ENCODE measurements at regions not wholly inside any gene's neighbourhood (a gene's known extent, or its start where the extent isn't known, plus 50 kb on each side); places are given as distances from the start of the nearest gene placed in this dataset.

DNA sequence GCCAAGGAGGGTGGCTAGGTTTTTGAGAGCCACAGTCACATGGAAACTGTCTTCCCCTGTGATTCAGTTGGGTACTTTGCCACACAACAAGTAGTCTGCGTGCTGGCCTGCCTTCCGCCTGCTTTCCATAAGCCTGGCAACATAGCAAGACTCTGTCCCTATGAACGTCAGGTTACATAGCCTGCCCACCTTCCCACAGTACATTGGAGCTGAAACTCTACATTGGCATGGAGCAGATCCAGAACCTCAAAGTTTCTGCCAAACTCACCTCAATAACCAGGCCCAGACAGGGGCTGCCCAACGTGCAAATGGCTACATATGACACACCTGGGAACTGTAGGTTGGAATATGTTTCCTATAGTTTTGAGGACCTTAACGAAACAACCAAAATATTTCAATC lies 140.6 kb upstream of the PRICKLE2 start:
- TF ChIP-seq, protein P1, sequence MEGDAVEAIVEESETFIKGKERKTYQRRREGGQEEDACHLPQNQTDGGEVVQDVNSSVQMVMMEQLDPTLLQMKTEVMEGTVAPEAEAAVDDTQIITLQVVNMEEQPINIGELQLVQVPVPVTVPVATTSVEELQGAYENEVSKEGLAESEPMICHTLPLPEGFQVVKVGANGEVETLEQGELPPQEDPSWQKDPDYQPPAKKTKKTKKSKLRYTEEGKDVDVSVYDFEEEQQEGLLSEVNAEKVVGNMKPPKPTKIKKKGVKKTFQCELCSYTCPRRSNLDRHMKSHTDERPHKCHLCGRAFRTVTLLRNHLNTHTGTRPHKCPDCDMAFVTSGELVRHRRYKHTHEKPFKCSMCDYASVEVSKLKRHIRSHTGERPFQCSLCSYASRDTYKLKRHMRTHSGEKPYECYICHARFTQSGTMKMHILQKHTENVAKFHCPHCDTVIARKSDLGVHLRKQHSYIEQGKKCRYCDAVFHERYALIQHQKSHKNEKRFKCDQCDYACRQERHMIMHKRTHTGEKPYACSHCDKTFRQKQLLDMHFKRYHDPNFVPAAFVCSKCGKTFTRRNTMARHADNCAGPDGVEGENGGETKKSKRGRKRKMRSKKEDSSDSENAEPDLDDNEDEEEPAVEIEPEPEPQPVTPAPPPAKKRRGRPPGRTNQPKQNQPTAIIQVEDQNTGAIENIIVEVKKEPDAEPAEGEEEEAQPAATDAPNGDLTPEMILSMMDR (IDR thresholded peaks at IDR 0.05), result no peak
- no peak for TF ChIP-seq POLR2A (IDR thresholded peaks at IDR 0.05)
- no peak for TF ChIP-seq EP300 (IDR thresholded peaks at IDR 0.05)

Data from tibial nerve (tissue), 4 donors.